ENCODE measurements at regions not wholly inside any gene's neighbourhood (a gene's known extent, or its start where the extent isn't known, plus 50 kb on each side); places are given as distances from the start of the nearest gene placed in this dataset.

DNA sequence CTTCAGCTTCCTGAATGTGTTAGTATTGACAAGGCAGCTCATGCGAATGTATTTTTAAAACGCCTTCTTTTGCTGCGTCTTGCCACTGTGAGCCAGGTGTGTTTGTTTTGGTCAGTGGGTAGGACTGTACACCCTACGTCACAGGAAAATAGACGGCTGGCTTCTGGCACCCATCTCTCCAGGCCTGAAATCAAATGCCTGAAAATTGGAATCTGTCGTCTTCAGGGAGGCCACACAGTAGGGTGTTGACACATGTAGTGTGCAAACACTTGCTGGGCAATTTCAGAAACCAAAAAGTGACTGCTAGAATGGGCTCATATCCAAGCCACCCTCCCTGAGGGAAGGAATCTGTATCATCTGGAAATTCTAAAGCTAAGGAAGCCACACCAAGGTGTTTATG is 209.3 kb downstream of the TTC8 start:
- TF ChIP-seq CTCF (conservative IDR thresholded peaks at IDR 0.05; ENCODE audit: low read depth, low read length), result no peak
- H3K27ac ChIP-seq, result no peak overlapping the region
- H3K79me2 ChIP-seq (ENCODE audit: insufficient read depth, low read depth), result no peaks in the 10 kb centered on the region
- H4K20me1 ChIP-seq (ENCODE audit: insufficient read depth), result no peaks in the 10 kb centered on the region
- H3K4me1 ChIP-seq (ENCODE audit: low read depth, poor library complexity, severe bottlenecking), result no peaks in the 10 kb centered on the region
- H3K27me3 ChIP-seq (ENCODE audit: insufficient read depth, low read depth), result no peaks in the 10 kb centered on the region
- no peak overlapping the region for H2AFZ ChIP-seq (ENCODE audit: low read depth)
- no peak overlapping the region for H3K4me3 ChIP-seq (IDR thresholded peaks at IDR 0.05; ENCODE audit: insufficient read depth, low read depth, low read length)
- no peak overlapping the region for H3K9ac ChIP-seq
- no peak overlapping the region for H3K4me2 ChIP-seq
- H3K36me3 ChIP-seq (ENCODE audit: insufficient read depth), result no peaks in the 10 kb centered on the region

GRCh38 chr14:89036371-89036770 is 211.9 kb downstream of the TTC8 start:
- no peak overlapping the region for H3K27ac ChIP-seq
- H3K4me2 ChIP-seq, result no peak overlapping the region
- no peak overlapping the region for H3K4me3 ChIP-seq (IDR thresholded peaks at IDR 0.05; ENCODE audit: insufficient read depth, low read depth, low read length)
- H3K79me2 ChIP-seq (ENCODE audit: insufficient read depth, low read depth), result no peaks in the 10 kb centered on the region
- no peak for TF ChIP-seq CTCF (conservative IDR thresholded peaks at IDR 0.05; ENCODE audit: low read depth, low read length)
- H3K27me3 ChIP-seq (ENCODE audit: insufficient read depth, low read depth), result no peaks in the 10 kb centered on the region
- H3K36me3 ChIP-seq (ENCODE audit: insufficient read depth), result no peaks in the 10 kb centered on the region
- no peaks in the 10 kb centered on the region for H4K20me1 ChIP-seq (ENCODE audit: insufficient read depth)
- H2AFZ ChIP-seq (ENCODE audit: low read depth), result no peak overlapping the region
- H3K4me1 ChIP-seq (ENCODE audit: low read depth, poor library complexity, severe bottlenecking), result no peaks in the 10 kb centered on the region
- no peak overlapping the region for H3K9ac ChIP-seq

- no peaks in the 10 kb centered on the region for H3K79me2 ChIP-seq (ENCODE audit: insufficient read depth, low read depth)
- no peaks in the 10 kb centered on the region for H3K27me3 ChIP-seq (ENCODE audit: insufficient read depth, low read depth)
- no peak for TF ChIP-seq CTCF (conservative IDR thresholded peaks at IDR 0.05; ENCODE audit: low read depth, low read length)
- H3K4me3 ChIP-seq (IDR thresholded peaks at IDR 0.05; ENCODE audit: insufficient read depth, low read depth, low read length), result no peak overlapping the region
- H3K27ac ChIP-seq, result no peak overlapping the region
- H4K20me1 ChIP-seq (ENCODE audit: insufficient read depth), result no peaks in the 10 kb centered on the region
- H2AFZ ChIP-seq (ENCODE audit: low read depth), result no peak overlapping the region
- H3K4me2 ChIP-seq, result no peak overlapping the region
- no peaks in the 10 kb centered on the region for H3K36me3 ChIP-seq (ENCODE audit: insufficient read depth)
- no peak overlapping the region for H3K9ac ChIP-seq
- H3K4me1 ChIP-seq (ENCODE audit: low read depth, poor library complexity, severe bottlenecking), result no peaks in the 10 kb centered on the region
Measured at GRCh38 chr14:89037065-89037464, 212.6 kb downstream of the TTC8 start.

- Histone ChIP-seq H3K4me2 (no peak overlapping the region; the same call in 1 of the 2 replicates), H3K4me3 (IDR thresholded peaks at IDR 0.05; ENCODE audit: insufficient read depth, low read depth, low read length) (no peak overlapping the region), H3K79me2 (ENCODE audit: insufficient read depth, low read depth) (no peaks in the 10 kb centered on the region), H4K20me1 (ENCODE audit: insufficient read depth) (no peaks in the 10 kb centered on the region), H3K36me3 (ENCODE audit: insufficient read depth) (no peaks in the 10 kb centered on the region), H3K27me3 (ENCODE audit: insufficient read depth, low read depth) (no peaks in the 10 kb centered on the region), H3K27ac (no peak overlapping the region), H2AFZ (ENCODE audit: low read depth) (peak overlapping the region; percentile 57), H3K9ac (no peak overlapping the region), H3K4me1 (ENCODE audit: low read depth, poor library complexity, severe bottlenecking) (no peaks in the 10 kb centered on the region)
- no peak for TF ChIP-seq CTCF (conservative IDR thresholded peaks at IDR 0.05; ENCODE audit: low read depth, low read length)
Measured at GRCh38 chr14:89040080-89040459, 215.6 kb downstream of the TTC8 start.
